Keratinocyte (primary cell): ENCODE measurements at regions not wholly inside any gene's neighbourhood (a gene's known extent, or its start where the extent isn't known, plus 50 kb on each side); places are given as distances from the start of the nearest gene placed in this dataset.
"Not testable (repeated sequence)": the region's sequence is repeated elsewhere in the genome, so short reads cannot be mapped to it uniquely, and the experiment has no call there.

Source experiments
- DNase-seq: peaks from one replicate; pipeline ENCODE4 v3.0.0-alpha.2; 2011; ENCODE audit warnings: low read depth, missing footprints, low spot score
- FAIRE-seq: peaks from 2 replicates; lab custom pipeline; 2011; peaks lifted over from hg19 to GRCh38; lab: Jason Lieb, UNC
- H2AFZ ChIP-seq: 2 replicates; pipeline ENCODE4 v1.6.0; 2012; ENCODE audit warnings: low read length, control low read depth, inconsistent platforms; ENCODE audit not compliant: control insufficient read depth
- H3K27ac ChIP-seq: 2 replicates; pipeline ENCODE4 v1.5.1; 2011; ENCODE audit warnings: low read length; ENCODE audit not compliant: control insufficient read depth, insufficient read depth
- H3K27me3 ChIP-seq: 3 replicates; pipeline ENCODE4 v1.6.0; 2011; ENCODE audit warnings: low read length; ENCODE audit not compliant: control insufficient read depth, insufficient read depth; ENCODE audit errors: extremely low read depth
- H3K36me3 ChIP-seq, 2 experiments: 2 replicates in 1 of 2; 3 replicates in 1 of 2; pipeline ENCODE4 v1.5.1; 2011; ENCODE audit warnings: low read length in 2 of 2, mild to moderate bottlenecking in 1 of 2; ENCODE audit not compliant: control insufficient read depth in 2 of 2, insufficient read depth in 2 of 2; ENCODE audit errors: extremely low read depth in 1 of 2
- H3K4me1 ChIP-seq: 3 replicates; pipeline ENCODE4 v1.5.1; 2011; ENCODE audit warnings: low read length; ENCODE audit not compliant: control insufficient read depth, insufficient read depth; ENCODE audit errors: extremely low read depth
- H3K4me2 ChIP-seq: 3 replicates; pipeline ENCODE4 v1.6.0; 2011; ENCODE audit warnings: low read depth, low read length; ENCODE audit not compliant: control insufficient read depth, insufficient read depth; ENCODE audit errors: extremely low read depth
- H3K4me3 ChIP-seq, 3 experiments: fragments of 200-600 bp in 1 of 3; sonication (generic) in 1 of 3; 2 replicates in 2 of 3; 3 replicates in 1 of 3; pipeline ENCODE4 v1.5.1; 2011 to 2016; ENCODE audit warnings: low read length in 3 of 3, mild to moderate bottlenecking in 3 of 3, control low read depth in 2 of 3, inconsistent platforms in 1 of 3, low read depth in 1 of 3, mixed read lengths in 1 of 3, mixed run types in 1 of 3, moderate library complexity in 1 of 3; ENCODE audit not compliant: control insufficient read depth in 2 of 3, insufficient read depth in 2 of 3; ENCODE audit errors: extremely low read depth in 1 of 3
- H3K79me2 ChIP-seq: 2 replicates; pipeline ENCODE4 v1.6.0; 2012; ENCODE audit warnings: low read length; ENCODE audit not compliant: control insufficient read depth, insufficient read depth
- H3K9ac ChIP-seq: 3 replicates; pipeline ENCODE4 v1.6.0; 2011; ENCODE audit warnings: low read length; ENCODE audit not compliant: control insufficient read depth, insufficient read depth; ENCODE audit errors: extremely low read depth
- H3K9me1 ChIP-seq: 3 replicates; pipeline ENCODE4 v1.6.0; 2011; ENCODE audit warnings: low read length; ENCODE audit not compliant: control insufficient read depth, insufficient read depth; ENCODE audit errors: extremely low read depth
- H3K9me3 ChIP-seq: 2 replicates; pipeline ENCODE4 v1.5.1; 2012; ENCODE audit warnings: low read depth, low read length; ENCODE audit not compliant: control insufficient read depth
- H4K20me1 ChIP-seq: 3 replicates; pipeline ENCODE4 v1.6.0; 2011; ENCODE audit warnings: low read length; ENCODE audit not compliant: control insufficient read depth, insufficient read depth; ENCODE audit errors: extremely low read depth
- EZH2 ChIP-seq: IDR thresholded peaks from one replicate; pipeline ENCODE4 v1.6.1; 2012; ENCODE audit warnings: inconsistent platforms, mild to moderate bottlenecking, low read length, moderate library complexity
- dilution Hi-C: fragments of 300-500 bp; cut with MboI; formaldehyde crosslinking; loops from one replicate; pipeline ENCODE4 v1.7.0; 2020; ENCODE audit warnings: low sequenced_read_pairs; ENCODE audit not compliant: extremely low pct_ligation_motif_present
- TF ChIP-seq, protein P1 (sequence below), 3 experiments: IDR thresholded peaks in 1 of 3; conservative IDR thresholded peaks in 1 of 3; optimal IDR thresholded peaks in 1 of 3; 2 replicates in 2 of 3; 3 replicates in 1 of 3; pipeline versions ENCODE3 to v1.5.1; 2011; ENCODE audit warnings: low read length in 3 of 3, mild to moderate bottlenecking in 3 of 3, moderate library complexity in 2 of 3, control low read depth in 1 of 3, inconsistent platforms in 1 of 3; ENCODE audit not compliant: insufficient read depth in 2 of 3; ENCODE audit errors: extremely low read depth in 1 of 3

DNA sequence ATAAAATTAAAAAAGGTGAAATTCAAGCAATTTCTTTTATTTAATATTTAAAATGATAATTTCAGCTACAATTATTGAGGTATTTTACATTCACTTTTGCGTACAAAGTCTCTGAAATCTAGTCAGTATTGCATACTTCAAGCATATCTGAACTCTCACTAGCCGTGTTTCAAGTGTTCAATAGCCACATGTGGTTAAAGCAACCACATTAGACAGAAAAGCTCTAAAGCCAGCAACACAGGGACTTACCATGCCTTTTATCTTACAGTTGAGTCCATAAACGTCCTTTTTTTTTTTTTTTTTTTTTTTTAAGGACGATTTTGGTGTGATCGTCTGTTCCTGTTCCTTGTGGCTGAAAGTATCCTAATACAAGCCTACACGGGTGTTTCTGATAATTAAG lies 257.0 kb upstream of the RGMA start:
- Histone ChIP-seq H2AFZ (no peak overlapping the region), H3K79me2 (no peaks in the 10 kb centered on the region), H3K36me3 (no peaks in the 10 kb centered on the region), H3K9ac (no peak overlapping the region), H3K9me3 (no peaks in the 10 kb centered on the region), H3K4me3 (no peak overlapping the region), H4K20me1 (no peaks in the 10 kb centered on the region), H3K27me3 (no peaks in the 10 kb centered on the region), H3K9me1 (no peaks in the 10 kb centered on the region), H3K27ac (no peak overlapping the region), H3K4me1 (no peaks in the 10 kb centered on the region), H3K4me2 (no peak overlapping the region)
- FAIRE-seq (no peak), DNase-seq (no peak)
- TF ChIP-seq EZH2: no peak
- TF ChIP-seq, protein P1, sequence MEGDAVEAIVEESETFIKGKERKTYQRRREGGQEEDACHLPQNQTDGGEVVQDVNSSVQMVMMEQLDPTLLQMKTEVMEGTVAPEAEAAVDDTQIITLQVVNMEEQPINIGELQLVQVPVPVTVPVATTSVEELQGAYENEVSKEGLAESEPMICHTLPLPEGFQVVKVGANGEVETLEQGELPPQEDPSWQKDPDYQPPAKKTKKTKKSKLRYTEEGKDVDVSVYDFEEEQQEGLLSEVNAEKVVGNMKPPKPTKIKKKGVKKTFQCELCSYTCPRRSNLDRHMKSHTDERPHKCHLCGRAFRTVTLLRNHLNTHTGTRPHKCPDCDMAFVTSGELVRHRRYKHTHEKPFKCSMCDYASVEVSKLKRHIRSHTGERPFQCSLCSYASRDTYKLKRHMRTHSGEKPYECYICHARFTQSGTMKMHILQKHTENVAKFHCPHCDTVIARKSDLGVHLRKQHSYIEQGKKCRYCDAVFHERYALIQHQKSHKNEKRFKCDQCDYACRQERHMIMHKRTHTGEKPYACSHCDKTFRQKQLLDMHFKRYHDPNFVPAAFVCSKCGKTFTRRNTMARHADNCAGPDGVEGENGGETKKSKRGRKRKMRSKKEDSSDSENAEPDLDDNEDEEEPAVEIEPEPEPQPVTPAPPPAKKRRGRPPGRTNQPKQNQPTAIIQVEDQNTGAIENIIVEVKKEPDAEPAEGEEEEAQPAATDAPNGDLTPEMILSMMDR (optimal IDR thresholded peaks at IDR 0.05 in 1 of 3, IDR thresholded peaks at IDR 0.05 in 1 of 3, conservative IDR thresholded peaks at IDR 0.05 in 1 of 3; ENCODE audit: extremely low read depth in 1 of 3, insufficient read depth in 2 of 3, low read length in 3 of 3): no peak
- dilution Hi-C loops: no loop called here

GRCh38 chr15:93343402-93343801 lies 254.4 kb upstream of the RGMA start:
- H3K4me1 ChIP-seq, H3K4me2 ChIP-seq, H3K4me3 ChIP-seq, H3K27ac ChIP-seq, FAIRE-seq, H3K36me3 ChIP-seq, H2AFZ ChIP-seq, H4K20me1 ChIP-seq, H3K9ac ChIP-seq, H3K27me3 ChIP-seq, H3K79me2 ChIP-seq, DNase-seq, H3K9me3 ChIP-seq, H3K9me1 ChIP-seq, dilution Hi-C loops: not testable (repeated sequence)

DNA sequence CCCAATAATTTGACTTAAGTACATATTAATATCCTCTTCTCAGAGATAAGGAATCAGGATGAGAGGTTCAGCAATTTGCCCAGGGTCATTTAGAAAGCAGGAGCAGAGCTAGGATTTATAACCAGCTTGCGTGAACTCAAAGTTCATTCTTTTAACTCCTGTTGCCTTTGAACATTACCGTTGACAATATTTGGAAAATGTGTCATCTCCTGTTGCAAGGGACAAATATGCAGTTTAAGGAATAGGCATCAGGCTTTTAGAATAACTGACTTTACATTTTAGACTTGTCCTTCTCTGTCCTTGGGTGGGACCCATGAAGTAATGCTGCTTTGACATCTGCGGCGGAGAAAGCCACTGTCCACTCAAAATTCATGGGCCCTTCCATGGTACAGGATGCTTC lies 252.2 kb upstream of the RGMA start:
- H3K9me1 ChIP-seq: no peaks in the 10 kb centered on the region
- H3K4me3 ChIP-seq: no peak overlapping the region
- no peak for TF ChIP-seq EZH2
- TF ChIP-seq, protein P1 (optimal IDR thresholded peaks at IDR 0.05 in 1 of 3, IDR thresholded peaks at IDR 0.05 in 1 of 3, conservative IDR thresholded peaks at IDR 0.05 in 1 of 3; ENCODE audit: extremely low read depth in 1 of 3, insufficient read depth in 2 of 3, low read length in 3 of 3): no peak
- dilution Hi-C loops: no loop called here
- no peaks in the 10 kb centered on the region for H4K20me1 ChIP-seq
- no peaks in the 10 kb centered on the region for H3K36me3 ChIP-seq
- no peaks in the 10 kb centered on the region for H3K27me3 ChIP-seq
- H3K9ac ChIP-seq: no peak overlapping the region
- H2AFZ ChIP-seq: no peak overlapping the region
- no peak for FAIRE-seq
- H3K4me2 ChIP-seq: no peak overlapping the region
- no peak overlapping the region for H3K27ac ChIP-seq
- no peaks in the 10 kb centered on the region for H3K4me1 ChIP-seq
- H3K9me3 ChIP-seq: no peaks in the 10 kb centered on the region
- DNase-seq: no peak
- no peaks in the 10 kb centered on the region for H3K79me2 ChIP-seq
